B cell (primary cell): ENCODE measurements at regions not wholly inside any gene's neighbourhood (a gene's known extent, or its start where the extent isn't known, plus 50 kb on each side); places are given as distances from the start of the nearest gene placed in this dataset.
A peak's percentile ranks its signal among the peaks of the same experiment; 100 is the strongest.

Experiments
- EZH2 ChIP-seq: IDR thresholded peaks from 2 replicates; pipeline ENCODE4 v1.6.1; 2012; ENCODE audit warnings: borderline replicate concordance, low read depth, mild to moderate bottlenecking, moderate library complexity, low read length; ENCODE audit not compliant: insufficient read depth, poor library complexity, severe bottlenecking
- TF ChIP-seq, protein P1 (sequence below): fragments of 200-600 bp; IDR thresholded peaks from one replicate; pipeline ENCODE4 v1.8.0; 2022; ENCODE audit warnings: antibody characterized with exemption, mild to moderate bottlenecking

DNA sequence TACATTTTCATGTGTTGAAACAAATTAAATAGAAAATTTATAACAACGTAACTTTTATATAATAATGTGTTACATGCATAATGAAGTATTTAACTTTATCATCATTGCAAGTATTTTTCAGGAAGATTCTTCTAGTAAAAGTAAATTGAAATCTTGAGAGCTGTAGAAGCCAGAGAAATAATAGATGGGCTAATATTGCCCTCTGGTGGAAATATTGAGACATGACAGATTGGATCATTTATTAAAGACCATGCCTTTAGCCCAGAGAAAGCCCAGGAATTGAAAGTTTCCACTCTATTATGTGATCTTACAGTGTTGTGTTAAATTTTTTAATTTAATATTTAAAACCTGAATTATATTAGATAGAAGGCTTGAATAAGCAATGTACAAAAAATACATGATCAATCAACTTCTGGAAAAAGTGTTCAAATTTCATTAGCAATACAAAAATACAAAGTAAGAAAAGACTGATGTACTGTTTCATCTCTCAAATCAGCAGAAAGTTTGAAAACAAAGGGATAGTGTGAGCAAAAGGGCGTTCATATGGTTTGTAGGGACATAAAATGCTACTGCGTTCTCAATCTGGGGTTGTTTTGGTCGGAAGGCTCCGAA is 52.7 kb upstream of the SPTSSB start:
- TF ChIP-seq, protein P1, sequence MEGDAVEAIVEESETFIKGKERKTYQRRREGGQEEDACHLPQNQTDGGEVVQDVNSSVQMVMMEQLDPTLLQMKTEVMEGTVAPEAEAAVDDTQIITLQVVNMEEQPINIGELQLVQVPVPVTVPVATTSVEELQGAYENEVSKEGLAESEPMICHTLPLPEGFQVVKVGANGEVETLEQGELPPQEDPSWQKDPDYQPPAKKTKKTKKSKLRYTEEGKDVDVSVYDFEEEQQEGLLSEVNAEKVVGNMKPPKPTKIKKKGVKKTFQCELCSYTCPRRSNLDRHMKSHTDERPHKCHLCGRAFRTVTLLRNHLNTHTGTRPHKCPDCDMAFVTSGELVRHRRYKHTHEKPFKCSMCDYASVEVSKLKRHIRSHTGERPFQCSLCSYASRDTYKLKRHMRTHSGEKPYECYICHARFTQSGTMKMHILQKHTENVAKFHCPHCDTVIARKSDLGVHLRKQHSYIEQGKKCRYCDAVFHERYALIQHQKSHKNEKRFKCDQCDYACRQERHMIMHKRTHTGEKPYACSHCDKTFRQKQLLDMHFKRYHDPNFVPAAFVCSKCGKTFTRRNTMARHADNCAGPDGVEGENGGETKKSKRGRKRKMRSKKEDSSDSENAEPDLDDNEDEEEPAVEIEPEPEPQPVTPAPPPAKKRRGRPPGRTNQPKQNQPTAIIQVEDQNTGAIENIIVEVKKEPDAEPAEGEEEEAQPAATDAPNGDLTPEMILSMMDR = peak; percentile 94
- TF ChIP-seq EZH2 = no peak
